ENCODE measurements at regions not wholly inside any gene's neighbourhood (a gene's known extent, or its start where the extent isn't known, plus 50 kb on each side); places are given as distances from the start of the nearest gene placed in this dataset.
A peak's percentile ranks its signal among the peaks of the same experiment; 100 is the strongest.

DNA sequence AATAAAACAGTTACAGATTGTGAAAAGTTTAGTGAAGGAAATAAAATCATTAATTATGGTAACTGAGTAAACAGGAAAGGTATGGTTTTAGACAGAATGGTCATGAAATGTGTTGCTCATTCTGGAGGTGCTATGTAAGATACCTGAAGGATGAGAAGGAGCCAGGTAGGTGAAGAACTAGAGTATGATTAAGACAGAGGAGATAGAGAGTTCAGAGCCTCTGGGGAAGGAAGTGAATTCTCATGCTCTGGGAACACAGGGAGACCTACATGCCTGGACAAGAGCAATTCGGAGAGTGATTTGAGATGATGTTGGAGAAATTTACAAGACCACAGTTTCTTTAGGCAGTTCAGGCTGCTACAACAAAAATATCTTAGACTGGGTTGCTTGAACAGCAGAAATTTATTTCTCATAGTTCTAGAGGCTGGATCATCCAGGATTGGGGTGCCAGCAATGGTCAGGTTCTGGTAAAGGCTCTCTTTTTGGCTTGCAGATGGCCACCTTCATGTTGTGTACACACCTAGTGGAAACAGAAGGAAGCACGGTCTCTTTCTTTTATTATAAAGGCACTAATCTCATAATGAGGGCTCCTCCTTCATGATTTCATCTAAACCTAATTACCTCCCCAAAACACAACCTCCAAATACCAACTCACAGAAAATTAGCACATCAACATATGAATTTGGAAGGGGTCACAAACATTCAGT, 1416.1 kb downstream of the PCDH7 start:
- Mint-ChIP-seq H3K4me3 (ENCODE audit: unreplicated experiment) (no peak overlapping the region), H3K4me1 (ENCODE audit: unreplicated experiment) (peaks cover 20% of the 10 kb centered on the region), H3K9me3 (ENCODE audit: unreplicated experiment) (peaks cover 6% of the 10 kb centered on the region), H3K27ac (ENCODE audit: unreplicated experiment) (no peak overlapping the region), H3K27me3 (ENCODE audit: unreplicated experiment) (no peaks in the 10 kb centered on the region), H3K36me3 (ENCODE audit: unreplicated experiment) (peaks cover 5% of the 10 kb centered on the region)
- DNase-seq (ENCODE audit: extremely low spot score, unreplicated experiment), result no peak
- TF ChIP-seq, protein P1, sequence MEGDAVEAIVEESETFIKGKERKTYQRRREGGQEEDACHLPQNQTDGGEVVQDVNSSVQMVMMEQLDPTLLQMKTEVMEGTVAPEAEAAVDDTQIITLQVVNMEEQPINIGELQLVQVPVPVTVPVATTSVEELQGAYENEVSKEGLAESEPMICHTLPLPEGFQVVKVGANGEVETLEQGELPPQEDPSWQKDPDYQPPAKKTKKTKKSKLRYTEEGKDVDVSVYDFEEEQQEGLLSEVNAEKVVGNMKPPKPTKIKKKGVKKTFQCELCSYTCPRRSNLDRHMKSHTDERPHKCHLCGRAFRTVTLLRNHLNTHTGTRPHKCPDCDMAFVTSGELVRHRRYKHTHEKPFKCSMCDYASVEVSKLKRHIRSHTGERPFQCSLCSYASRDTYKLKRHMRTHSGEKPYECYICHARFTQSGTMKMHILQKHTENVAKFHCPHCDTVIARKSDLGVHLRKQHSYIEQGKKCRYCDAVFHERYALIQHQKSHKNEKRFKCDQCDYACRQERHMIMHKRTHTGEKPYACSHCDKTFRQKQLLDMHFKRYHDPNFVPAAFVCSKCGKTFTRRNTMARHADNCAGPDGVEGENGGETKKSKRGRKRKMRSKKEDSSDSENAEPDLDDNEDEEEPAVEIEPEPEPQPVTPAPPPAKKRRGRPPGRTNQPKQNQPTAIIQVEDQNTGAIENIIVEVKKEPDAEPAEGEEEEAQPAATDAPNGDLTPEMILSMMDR (IDR thresholded peaks at IDR 0.05), result no peak

DNA sequence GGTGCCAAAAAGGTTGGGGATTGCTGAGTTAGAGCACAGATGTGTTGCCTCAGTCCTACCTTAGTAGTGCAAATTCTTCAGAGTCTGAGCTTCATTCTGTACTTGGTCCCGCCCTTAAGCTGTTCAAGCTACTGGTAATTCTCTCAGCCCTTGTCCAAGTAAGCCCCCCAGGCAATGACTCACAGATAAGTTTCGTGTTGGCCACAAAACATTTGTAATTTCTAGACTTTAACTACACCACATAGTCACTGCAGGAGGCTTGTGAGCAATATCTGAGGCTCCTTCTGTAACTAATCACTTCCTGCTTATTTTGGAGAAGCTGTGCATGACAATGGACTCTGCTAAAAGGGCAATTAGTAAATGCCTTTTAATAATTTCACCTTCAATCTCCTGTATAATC, 1420.5 kb downstream of the PCDH7 start:
- Mint-ChIP-seq H3K4me3 (ENCODE audit: unreplicated experiment) (peak overlapping the region; percentile 14), H3K36me3 (ENCODE audit: unreplicated experiment) (peaks cover 4% of the 10 kb centered on the region), H3K27ac (ENCODE audit: unreplicated experiment) (peak overlapping the region; percentile 67), H3K27me3 (ENCODE audit: unreplicated experiment) (no peaks in the 10 kb centered on the region), H3K9me3 (ENCODE audit: unreplicated experiment) (no peaks in the 10 kb centered on the region), H3K4me1 (ENCODE audit: unreplicated experiment) (peaks cover 22% of the 10 kb centered on the region)
- DNase-seq (ENCODE audit: extremely low spot score, unreplicated experiment), result no peak
- TF ChIP-seq, protein P1 (IDR thresholded peaks at IDR 0.05), result no peak

DNA sequence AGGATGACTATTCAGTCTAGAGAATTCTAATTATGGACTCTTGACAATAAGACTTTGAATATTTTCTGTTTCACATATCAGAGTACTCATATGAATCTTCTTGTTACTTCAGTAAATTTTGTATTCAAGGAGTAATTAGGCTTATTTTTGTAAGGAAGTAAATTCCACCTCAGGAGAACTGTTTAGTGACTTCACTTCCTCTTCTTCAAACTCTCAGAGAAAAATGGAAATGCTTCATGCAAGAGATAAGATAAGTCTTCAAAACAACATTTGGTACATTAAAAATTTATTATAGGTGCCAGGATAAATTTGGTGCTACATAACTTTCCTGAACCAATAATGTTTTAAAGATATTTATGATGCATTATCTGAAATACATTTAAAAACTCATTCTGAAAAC, 1421.9 kb downstream of the PCDH7 start:
- no peak overlapping the region for H3K4me3 Mint-ChIP-seq (ENCODE audit: unreplicated experiment)
- no peak for DNase-seq (ENCODE audit: extremely low spot score, unreplicated experiment)
- H3K9me3 Mint-ChIP-seq (ENCODE audit: unreplicated experiment), result no peaks in the 10 kb centered on the region
- TF ChIP-seq, protein P1 (IDR thresholded peaks at IDR 0.05), result no peak
- H3K36me3 Mint-ChIP-seq (ENCODE audit: unreplicated experiment), result peaks cover 4% of the 10 kb centered on the region
- H3K27me3 Mint-ChIP-seq (ENCODE audit: unreplicated experiment), result no peaks in the 10 kb centered on the region
- H3K4me1 Mint-ChIP-seq (ENCODE audit: unreplicated experiment), result peaks cover 21% of the 10 kb centered on the region
- H3K27ac Mint-ChIP-seq (ENCODE audit: unreplicated experiment), result no peak overlapping the region

DNA sequence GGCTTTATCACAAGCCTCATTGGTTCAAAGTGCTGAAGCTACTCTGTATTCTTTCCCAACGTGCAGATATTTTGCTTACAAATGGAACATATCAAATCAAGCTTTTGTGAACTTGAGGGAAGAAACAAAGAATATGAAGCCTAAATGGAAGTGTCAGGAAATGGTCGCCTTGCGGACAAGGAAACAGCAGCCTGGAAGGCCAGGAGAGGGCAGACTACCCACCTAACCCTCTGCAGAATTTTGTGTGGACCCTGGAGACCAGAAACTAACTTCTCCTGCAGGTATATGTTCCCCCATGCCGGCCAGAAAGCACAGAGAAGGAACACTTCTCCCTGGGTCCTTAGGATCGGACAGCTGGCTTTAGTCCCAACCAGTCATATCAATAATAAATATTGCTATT, 1425.8 kb downstream of the PCDH7 start:
- Mint-ChIP-seq H3K9me3 (ENCODE audit: unreplicated experiment) (no peaks in the 10 kb centered on the region), H3K27ac (ENCODE audit: unreplicated experiment) (no peak overlapping the region), H3K36me3 (ENCODE audit: unreplicated experiment) (peaks cover 4% of the 10 kb centered on the region), H3K4me3 (ENCODE audit: unreplicated experiment) (no peak overlapping the region), H3K27me3 (ENCODE audit: unreplicated experiment) (no peaks in the 10 kb centered on the region), H3K4me1 (ENCODE audit: unreplicated experiment) (peaks cover 24% of the 10 kb centered on the region)
- TF ChIP-seq, protein P1 (IDR thresholded peaks at IDR 0.05), result no peak
- DNase-seq (ENCODE audit: extremely low spot score, unreplicated experiment), result no peak

DNA sequence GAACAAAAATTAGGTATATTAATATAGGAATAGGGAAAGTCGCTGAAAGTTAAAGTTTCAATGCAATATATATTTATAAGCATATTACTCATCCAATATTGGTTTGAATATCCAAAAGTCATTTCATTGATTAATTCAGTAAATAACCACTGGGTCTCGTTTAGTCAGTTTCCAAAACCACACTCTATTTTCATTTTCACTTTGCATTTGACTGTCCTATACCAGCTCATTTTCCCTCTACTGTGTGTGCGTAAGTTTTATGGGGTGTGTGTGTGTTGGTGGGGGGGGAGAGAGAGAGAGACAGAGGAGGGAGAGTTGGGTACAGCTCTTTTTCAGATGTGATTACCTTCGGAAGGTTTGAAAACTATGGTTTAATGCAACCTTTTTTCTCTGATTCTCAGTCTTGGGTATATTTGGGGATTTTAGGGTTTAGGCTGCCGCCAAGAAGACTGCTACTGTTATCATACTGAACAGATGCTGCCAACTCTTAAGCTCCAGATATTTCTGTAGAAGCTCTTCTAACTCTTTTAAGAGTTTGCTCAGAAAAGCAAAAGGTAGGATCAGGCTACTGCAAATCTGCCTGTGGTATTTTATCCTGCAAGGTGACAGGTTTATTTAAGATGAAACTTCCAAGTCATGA, 1427.4 kb downstream of the PCDH7 start:
- H3K4me1 Mint-ChIP-seq (ENCODE audit: unreplicated experiment), result peaks cover 12% of the 10 kb centered on the region
- TF ChIP-seq, protein P1 (IDR thresholded peaks at IDR 0.05), result no peak
- peaks cover 4% of the 10 kb centered on the region for H3K36me3 Mint-ChIP-seq (ENCODE audit: unreplicated experiment)
- no peaks in the 10 kb centered on the region for H3K27me3 Mint-ChIP-seq (ENCODE audit: unreplicated experiment)
- no peak for DNase-seq (ENCODE audit: extremely low spot score, unreplicated experiment)
- H3K9me3 Mint-ChIP-seq (ENCODE audit: unreplicated experiment), result no peaks in the 10 kb centered on the region
- no peak overlapping the region for H3K4me3 Mint-ChIP-seq (ENCODE audit: unreplicated experiment)
- H3K27ac Mint-ChIP-seq (ENCODE audit: unreplicated experiment), result no peak overlapping the region
